SW 1271 (cell line): ENCODE measurements at regions not wholly inside any gene's neighbourhood (a gene's known extent, or its start where the extent isn't known, plus 50 kb on each side); places are given as distances from the start of the nearest gene placed in this dataset.

Experiments
- DNase-seq, 2 experiments: peaks; one replicate each; lab custom pipeline; 2025; lab: John Stamatoyannopoulos, UW

- DNase-seq, result no peak
Measured at GRCh38 chr6:164453835-164454234, 855.6 kb downstream of the C6orf118 start.

DNA sequence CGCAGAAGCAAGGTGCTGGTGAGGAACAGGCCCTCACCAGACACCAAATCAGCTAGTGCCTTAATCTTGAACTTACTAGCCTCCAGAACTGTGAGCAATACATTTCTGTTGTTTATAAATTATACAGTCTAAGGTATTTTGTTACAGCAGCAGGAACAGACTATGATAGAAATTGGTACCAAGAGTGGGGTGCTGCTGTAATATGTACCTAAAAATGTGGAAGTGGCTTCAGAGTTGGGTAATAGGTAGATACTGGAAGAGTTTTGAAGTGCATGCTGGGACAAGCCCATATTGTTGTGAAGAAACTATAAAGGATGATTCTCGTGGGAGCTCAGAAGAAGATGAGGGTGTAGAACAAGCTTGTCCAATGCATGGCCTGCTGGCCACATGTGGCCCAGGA lies 866.8 kb downstream of the C6orf118 start:
- no peak for DNase-seq

- no peak for DNase-seq
Measured at GRCh38 chr6:164439331-164439730, 870.1 kb downstream of the C6orf118 start.

GRCh38 chr6:164436976-164437375 lies 872.4 kb downstream of the C6orf118 start:
- no peak for DNase-seq

DNA sequence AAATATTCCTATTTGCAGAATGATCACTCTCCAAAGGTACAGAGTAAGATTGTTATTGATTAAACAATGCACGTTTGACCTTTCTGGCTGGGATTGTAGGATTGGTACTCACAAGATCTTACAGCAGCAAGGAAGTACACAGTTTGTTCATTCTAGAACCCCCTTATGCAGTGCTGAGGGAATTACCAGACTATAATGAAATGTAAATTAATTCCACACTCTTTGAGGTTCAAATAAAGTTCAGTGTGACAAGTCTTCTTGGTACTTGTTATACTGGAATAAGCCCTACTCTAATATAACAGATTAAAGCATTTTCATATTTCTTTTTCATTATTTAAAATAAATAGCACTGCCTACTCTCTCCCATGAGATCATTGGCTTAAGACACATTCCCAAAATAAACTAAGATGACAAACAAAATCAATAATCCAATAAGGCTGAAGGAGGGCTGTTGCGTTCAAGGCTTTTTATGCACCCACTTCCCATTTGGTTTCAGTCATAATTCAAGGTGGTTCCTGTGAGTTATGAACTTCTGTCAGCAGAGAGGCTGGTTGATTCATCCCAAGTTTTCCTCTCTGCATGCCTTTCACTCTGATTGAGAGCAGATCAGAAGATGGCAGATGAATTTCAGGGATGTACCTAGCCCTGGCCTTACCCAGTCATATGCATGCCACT lies 881.5 kb downstream of the C6orf118 start:
- no peak for DNase-seq

GRCh38 chr6:164424489-164424888 lies 884.9 kb downstream of the C6orf118 start:
- DNase-seq, result no peak

DNA sequence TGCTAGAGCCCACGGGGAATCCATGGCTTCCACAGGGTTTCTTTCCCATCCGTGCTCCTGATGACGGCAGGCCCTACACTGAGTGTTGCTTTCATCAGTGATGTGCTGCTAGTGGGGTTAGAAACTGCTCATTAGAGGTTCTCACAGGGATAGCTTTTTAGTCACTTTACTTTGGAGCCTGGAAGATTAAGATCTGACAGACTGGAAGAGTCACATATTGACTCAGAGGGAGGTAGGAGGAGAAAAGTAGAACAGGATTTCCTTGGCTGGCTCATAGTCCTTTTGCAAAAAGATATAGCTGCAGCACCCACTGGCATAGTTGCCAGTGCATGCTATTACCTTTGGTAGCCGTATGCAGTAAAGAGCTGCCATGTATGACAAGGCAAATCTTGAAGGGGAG lies 890.3 kb downstream of the C6orf118 start:
- DNase-seq, result no peak

DNA sequence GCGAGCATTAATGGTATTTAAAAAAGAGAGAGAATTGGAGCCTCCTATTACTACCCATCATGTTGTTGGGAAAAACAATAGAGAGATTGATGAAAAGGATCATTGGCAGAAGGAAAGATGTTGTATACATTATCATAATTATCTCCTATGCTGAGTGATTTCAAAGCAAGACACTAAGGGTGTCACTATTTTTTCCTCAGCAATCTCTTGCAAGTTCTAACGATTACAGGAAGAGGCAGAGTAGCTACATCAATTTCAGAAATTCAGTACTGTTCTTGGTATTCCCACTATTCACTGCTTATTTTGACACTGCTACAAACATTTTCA lies 891.2 kb downstream of the C6orf118 start:
- no peak for DNase-seq

GRCh38 chr6:164417537-164418261 lies 891.7 kb downstream of the C6orf118 start:
- DNase-seq, result no peak

DNA sequence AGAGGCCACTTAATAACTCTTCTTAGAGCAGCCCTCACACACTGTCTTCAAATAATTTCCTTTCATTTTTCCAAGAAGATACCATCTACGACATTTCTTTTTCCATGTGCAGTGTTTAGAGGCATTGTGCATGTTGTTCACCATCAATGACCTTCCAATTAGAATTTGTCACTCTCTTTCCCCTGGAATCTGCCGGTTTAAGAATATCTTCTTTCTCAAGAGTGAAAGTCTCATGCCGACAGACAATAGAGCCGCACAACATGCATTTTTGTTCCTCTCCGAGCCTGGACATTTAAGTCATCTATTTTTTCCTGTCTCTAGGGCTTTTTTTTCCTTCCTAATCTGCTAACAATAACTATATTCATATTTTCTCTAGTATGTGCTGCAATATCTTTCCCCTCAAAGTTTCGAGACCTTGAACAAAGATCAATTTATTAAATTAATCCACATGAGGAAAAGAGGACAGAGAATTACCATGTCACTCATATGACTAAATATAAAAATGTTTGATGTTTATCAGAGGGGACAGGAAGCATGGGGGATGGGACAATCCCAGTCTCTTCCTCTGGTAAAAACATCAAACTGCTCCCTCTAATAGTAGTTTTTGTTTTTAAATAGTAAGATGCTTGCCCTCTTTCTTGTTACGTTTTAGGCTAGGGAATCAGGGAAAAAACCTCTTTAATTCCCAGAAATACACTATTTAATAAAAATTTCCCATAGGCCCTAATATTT lies 893.4 kb downstream of the C6orf118 start:
- no peak for DNase-seq

GRCh38 chr6:164414695-164415094 lies 894.7 kb downstream of the C6orf118 start:
- no peak for DNase-seq

DNA sequence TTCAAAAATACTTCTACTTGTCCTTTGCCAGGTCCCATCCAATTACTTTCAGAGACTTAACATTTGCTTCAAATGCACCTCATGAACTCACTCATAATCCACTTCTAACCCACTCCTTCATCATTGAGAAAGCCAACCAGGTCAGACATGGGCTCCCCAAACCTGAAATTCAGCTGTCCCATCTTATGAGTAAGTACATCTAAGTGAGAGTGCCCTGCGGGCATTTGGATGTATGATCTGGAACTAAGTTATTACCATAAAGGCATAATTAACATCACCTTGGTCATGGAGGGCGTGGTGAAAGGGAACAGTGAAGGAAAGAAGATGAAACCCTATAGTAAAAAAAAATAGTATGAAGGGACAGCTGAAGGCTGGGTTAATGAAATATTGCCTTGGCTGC lies 896.8 kb downstream of the C6orf118 start:
- no peak for DNase-seq

- DNase-seq, result no peak
Measured at GRCh38 chr6:164410017-164410416, 899.4 kb downstream of the C6orf118 start.

- no peak for DNase-seq
Measured at GRCh38 chr6:164409309-164410009, 899.9 kb downstream of the C6orf118 start.

DNA sequence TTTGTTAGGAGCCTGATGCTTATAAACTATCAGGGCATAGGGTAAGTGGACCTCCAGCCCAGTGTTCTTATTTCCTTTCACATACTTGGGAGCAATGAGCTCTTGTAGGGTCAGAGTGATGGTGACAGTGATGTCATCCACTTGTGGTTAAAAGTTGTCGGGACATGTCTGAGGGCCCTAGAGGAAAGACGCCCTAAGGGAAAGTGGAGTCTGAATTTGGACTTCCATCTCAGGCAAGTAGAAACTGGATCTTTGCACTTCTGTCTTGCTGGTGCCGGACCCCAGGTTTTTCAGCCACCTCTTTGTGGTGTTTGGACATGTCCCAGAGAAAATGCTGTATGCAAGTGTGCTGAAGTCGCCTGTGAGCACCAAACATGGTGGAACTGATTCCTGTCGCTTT lies 900.5 kb downstream of the C6orf118 start:
- DNase-seq, result no peak

DNA sequence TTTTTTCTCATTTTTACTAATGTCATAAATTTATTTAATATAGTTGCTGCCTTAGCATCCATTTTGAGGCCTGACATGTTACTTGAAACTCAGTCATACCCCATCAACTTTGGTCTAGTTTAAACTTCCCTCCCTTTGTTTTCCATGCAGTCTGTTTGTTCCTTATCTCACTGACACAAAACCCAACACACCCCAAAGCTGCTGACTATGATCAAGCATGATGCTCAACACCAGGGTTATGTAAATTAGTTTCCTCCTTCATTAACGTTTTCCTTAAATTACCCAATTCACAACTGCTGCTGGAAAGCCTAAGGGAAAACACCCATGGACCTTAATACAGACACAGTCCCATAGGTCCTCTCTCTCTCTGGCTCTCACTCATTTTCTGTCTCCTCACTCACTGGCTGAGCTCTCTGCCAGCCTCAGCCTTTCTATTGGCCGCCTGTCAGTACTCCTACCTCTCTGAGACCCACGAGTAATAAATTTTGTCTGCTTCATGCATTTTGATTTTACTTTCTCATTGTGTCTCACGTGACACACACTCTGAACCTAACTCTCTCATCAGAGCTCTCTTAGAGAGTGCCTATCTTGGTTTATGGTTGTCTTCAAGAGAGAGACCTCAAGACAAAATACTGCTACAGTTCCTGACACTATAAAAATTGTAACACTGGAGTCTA lies 904.5 kb downstream of the C6orf118 start:
- no peak for DNase-seq

- no peak for DNase-seq
Measured at GRCh38 chr6:164401871-164402270, 907.5 kb downstream of the C6orf118 start.

DNA sequence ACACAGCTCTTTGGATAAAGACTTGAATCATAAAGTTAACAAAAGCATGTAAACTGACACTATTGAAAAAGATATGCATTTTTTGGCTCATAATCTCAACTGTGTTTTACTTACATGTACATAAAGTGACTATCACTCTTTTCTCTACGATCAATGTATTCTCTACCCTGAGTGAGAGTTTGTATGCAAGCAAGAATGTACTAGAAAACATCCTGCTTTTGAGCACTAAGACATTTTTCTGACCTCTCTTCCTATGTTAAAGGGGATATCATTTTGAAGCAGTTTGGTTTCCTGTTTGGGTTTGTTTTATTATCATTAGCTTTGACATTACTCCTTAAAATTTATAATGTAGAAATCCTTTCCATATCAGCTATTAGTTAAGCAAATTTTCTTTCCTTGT lies 910.8 kb downstream of the C6orf118 start:
- no peak for DNase-seq

GRCh38 chr6:164396071-164397047 lies 913.0 kb downstream of the C6orf118 start:
- no peak for DNase-seq

- no peak for DNase-seq
Measured at GRCh38 chr6:164379795-164380194, 929.6 kb downstream of the C6orf118 start.

GRCh38 chr6:164378330-164378729 lies 931.1 kb downstream of the C6orf118 start:
- no peak for DNase-seq
